Heart left ventricle (tissue), 16 donors: ENCODE measurements at regions not wholly inside any gene's neighbourhood (a gene's known extent, or its start where the extent isn't known, plus 50 kb on each side); places are given as distances from the start of the nearest gene placed in this dataset.

Experiments used
- ATAC-seq, 4 donors: fragments of 200-7000 bp; cut with Tn5 transposase; one replicate each; pipeline ENCODE4 v1.9.1; 2020 to 2022; ENCODE audit warnings: moderate library complexity in 4 of 4, mild to moderate bottlenecking in 3 of 4, moderate number of reproducible peaks in 1 of 4
- DNase-seq, 5 donors: peaks; one replicate each; pipeline ENCODE4 v3.0.0-alpha.2; 2020
- H3K27ac ChIP-seq, 12 donors: fragments of 200-600 bp; sonication (generic) in 4 of 12; one replicate each; pipeline versions ENCODE4 v1.5.0 to v1.8.0; 2016 to 2022; ENCODE audit warnings: mild to moderate bottlenecking in 2 of 12
- H3K27me3 ChIP-seq, 9 donors: fragments of 200-600 bp; sonication (generic) in 2 of 9; one replicate each; pipeline versions ENCODE4 v1.5.1 to v1.8.0; 2016 to 2022; ENCODE audit warnings: mild to moderate bottlenecking in 3 of 9
- H3K36me3 ChIP-seq, 9 donors: fragments of 200-600 bp; sonication (generic) in 2 of 9; one replicate each; pipeline versions ENCODE4 v1.5.0 to v1.8.0; 2018 to 2022; ENCODE audit warnings: mild to moderate bottlenecking in 2 of 9
- H3K4me1 ChIP-seq, 12 donors: fragments of 200-600 bp; sonication (generic) in 4 of 12; one replicate each; pipeline versions ENCODE4 v1.5.0 to v1.8.0; 2016 to 2022; ENCODE audit warnings: mild to moderate bottlenecking in 3 of 12
- H3K4me3 ChIP-seq, 12 donors: fragments of 200-600 bp; sonication (generic) in 4 of 12; one replicate each; pipeline versions ENCODE4 v1.5.0 to v1.8.0; 2017 to 2022; ENCODE audit warnings: mild to moderate bottlenecking in 9 of 12, moderate library complexity in 4 of 12
- H3K9me3 ChIP-seq, 12 donors: fragments of 200-600 bp; sonication (generic) in 4 of 12; one replicate each; pipeline versions ENCODE4 v1.5.0 to v1.8.0; 2016 to 2022; ENCODE audit warnings: mild to moderate bottlenecking in 1 of 12
- POLR2A ChIP-seq, 2 donors: fragments of 450-650 bp; IDR thresholded peaks; one replicate each; pipeline ENCODE4 v1.6.1; 2017; ENCODE audit warnings: antibody characterized with exemption in 2 of 2, mild to moderate bottlenecking in 2 of 2, moderate library complexity in 2 of 2
- WGBS, 4 donors: extraction: QIAGEN DNeasy Blood & Tissue Kit in 2 of 4; methylation state at CpG; one replicate each; pipeline versions ENCODE4 v1.1.5 to v1.1.7; 2013 to 2018; 5-methylcytosine and 5-hydroxymethylcytosine counted together
- intact Hi-C, 10 donors: fragments of 100-400 bp; cut with DNase I; formaldehyde crosslinking; loops; one replicate each; pipeline versions ENCODE4 v1.11.1 to v1.14.2; 2022
- TF ChIP-seq, protein P1 (sequence below), 12 donors: fragments of 200-600 bp; sonication (generic) in 4 of 12; IDR thresholded peaks; one replicate each; pipeline versions ENCODE4 v1.5.0 to v1.8.0; 2018 to 2022; ENCODE audit warnings: antibody characterized with exemption in 12 of 12, mild to moderate bottlenecking in 5 of 12
- donor health status: ischemic (EF 13 %, LVEDD 7.1; RV severe dilation, severe dysfunction).
- donor health status: healthy with polysubstance abuse.
- donor health status: DM: no; HTN: yes; CAD: no.
- donor health status: DM: no; HTN: no; CAD: no.
- donor health status: ischemic (EF 25% LVEDD 6.9; RV normal size, moderate dysfunction).
- donor health status: ischemic (EF 25% LVEDD 5.7; RV mildly dilated, moderate dysfunction).
- donor health status: healthy.
- donor health status: DM: yes; HTN: yes; CAD: no.
- donor health status: ischemic (EF 35%, LVEDD 5.7; RV mildly dilated, moderate dysfunction).
- donor health status: nonischemic (EF 11% LVEDD 7.7; RV severe dilation, severe dysfunction).
- donor health status: DM: yes; HTN: yes; CAD: no.
- donor health status: PGD.
- donor health status: ischemic (EF 29% LVEDD 5.4; RV normal size, mild dysfunction).
- donor health status: nonischemic (EF 23%, LVEDD 6.1; RV moderate dilation, normal function).

DNA sequence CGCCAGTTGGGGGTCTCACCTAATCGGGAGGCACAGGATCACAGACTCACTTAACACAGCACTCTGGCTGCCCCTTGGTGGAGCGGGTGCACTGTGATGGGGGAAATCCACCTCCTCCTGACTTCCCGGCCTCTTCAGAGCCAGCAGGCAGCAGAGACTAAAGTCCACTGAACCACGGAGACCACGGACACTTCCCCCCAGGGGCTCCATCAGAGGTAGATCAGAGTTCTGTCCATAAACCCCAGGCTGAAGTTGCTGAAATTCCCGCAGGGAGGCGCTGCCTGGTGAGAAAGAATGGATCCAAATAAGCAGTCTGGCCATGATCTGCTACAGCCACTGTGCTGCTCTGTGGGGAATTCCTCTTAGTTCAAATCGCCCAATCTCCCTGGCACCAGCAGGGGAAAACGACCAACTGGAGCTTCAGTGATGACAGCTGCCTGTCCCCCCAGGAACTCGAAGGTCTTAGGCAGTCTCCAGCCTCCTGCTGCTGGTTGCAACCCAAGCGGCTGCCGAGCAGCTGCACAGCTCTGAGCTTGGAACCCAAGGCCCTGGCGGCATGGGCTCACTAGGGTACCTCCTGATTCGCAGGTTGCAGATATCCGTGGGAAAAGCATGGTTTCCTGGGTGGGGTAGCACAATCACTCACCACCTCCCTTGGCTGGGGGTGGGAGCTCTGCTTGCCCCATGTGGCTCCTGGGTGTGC is 106.9 kb upstream of the DCAF12L2 start:
- 64 to 78% (median 73%) methylated on average over 10 to 16 of the region's 16 CpGs for WGBS, 4 donors
- intact Hi-C loops, result no loop called here
- Histone ChIP-seq H3K4me1 (no peaks in the 10 kb centered on the region), H3K27me3 (no peaks in the 10 kb centered on the region), H3K4me3 (no peak overlapping the region), H3K27ac (no peak overlapping the region), H3K36me3 (no peaks in the 10 kb centered on the region), H3K9me3 (no peaks in the 10 kb centered on the region)
- TF ChIP-seq POLR2A (IDR thresholded peaks at IDR 0.05), result no peak
- TF ChIP-seq, protein P1, sequence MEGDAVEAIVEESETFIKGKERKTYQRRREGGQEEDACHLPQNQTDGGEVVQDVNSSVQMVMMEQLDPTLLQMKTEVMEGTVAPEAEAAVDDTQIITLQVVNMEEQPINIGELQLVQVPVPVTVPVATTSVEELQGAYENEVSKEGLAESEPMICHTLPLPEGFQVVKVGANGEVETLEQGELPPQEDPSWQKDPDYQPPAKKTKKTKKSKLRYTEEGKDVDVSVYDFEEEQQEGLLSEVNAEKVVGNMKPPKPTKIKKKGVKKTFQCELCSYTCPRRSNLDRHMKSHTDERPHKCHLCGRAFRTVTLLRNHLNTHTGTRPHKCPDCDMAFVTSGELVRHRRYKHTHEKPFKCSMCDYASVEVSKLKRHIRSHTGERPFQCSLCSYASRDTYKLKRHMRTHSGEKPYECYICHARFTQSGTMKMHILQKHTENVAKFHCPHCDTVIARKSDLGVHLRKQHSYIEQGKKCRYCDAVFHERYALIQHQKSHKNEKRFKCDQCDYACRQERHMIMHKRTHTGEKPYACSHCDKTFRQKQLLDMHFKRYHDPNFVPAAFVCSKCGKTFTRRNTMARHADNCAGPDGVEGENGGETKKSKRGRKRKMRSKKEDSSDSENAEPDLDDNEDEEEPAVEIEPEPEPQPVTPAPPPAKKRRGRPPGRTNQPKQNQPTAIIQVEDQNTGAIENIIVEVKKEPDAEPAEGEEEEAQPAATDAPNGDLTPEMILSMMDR (IDR thresholded peaks at IDR 0.05), result no peak
- peak in 1 of 5 donors; percentile 20 for DNase-seq
- no peak for ATAC-seq

DNA sequence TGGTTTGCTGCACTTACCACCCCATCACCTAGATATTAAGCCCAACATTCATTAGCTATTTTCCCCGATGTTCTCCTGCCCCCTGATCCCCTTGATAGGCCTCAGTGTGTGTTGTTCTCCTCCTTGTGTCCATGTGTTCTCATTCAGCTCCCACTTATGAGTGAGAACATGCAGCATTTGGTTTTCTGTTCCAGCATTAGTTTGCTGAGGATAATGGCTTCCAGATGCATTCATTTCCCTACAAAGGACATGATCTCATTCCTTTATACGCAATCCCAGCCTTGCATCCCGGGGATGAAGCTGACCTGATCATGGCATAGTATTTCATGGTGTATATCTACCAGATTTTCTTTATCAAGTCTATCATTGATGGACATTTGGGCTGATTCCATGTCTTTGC is 99.0 kb upstream of the DCAF12L2 start:
- H3K9me3 ChIP-seq, result peaks cover 0 to 7% (median 0%) of the 10 kb centered on the region in 12 donors
- H3K36me3 ChIP-seq, result no peaks in the 10 kb centered on the region
- H3K27me3 ChIP-seq, result no peaks in the 10 kb centered on the region
- H3K4me3 ChIP-seq, result no peak overlapping the region
- intact Hi-C loops, result no loop called here
- H3K4me1 ChIP-seq, result no peaks in the 10 kb centered on the region
- no peak for DNase-seq
- no peak overlapping the region for H3K27ac ChIP-seq
- no peak for ATAC-seq
- TF ChIP-seq, protein P1 (IDR thresholded peaks at IDR 0.05), result no peak
- TF ChIP-seq POLR2A (IDR thresholded peaks at IDR 0.05), result no peak
- WGBS, 4 donors, result 53 to 64% (median 61%) methylated on average over 3 of the region's 3 CpGs

DNA sequence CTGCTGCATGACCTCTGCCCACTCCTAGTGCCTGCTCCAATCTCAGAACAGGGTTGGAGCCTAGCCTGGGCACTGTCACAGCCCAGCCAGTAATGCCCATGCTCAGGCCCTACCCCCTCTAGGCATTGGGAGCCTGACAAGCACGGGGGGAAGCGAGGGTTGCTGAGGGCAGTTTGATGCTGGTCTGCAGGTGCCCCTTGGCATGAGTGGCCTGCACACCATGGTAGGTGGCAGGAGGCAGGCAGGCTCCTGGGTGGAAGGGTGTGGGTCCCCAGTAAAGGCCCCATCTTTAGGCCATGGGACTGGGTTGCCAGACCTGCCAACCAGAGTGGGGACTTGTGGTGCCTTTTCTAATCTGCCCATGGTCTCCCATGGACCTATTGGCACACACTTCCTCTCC is 72.1 kb upstream of the DCAF12L2 start:
- Histone ChIP-seq H3K27ac (no peak overlapping the region), H3K27me3 (no peaks in the 10 kb centered on the region), H3K4me1 (no peaks in the 10 kb centered on the region), H3K36me3 (no peaks in the 10 kb centered on the region), H3K4me3 (no peak overlapping the region), H3K9me3 (no peaks in the 10 kb centered on the region)
- intact Hi-C loops, result no loop called here
- 57 to 96% (median 86%) methylated on average over 1 to 2 of the region's 2 CpGs; no CpG with 5 or more reads in 1 of the 4 donors for WGBS, 4 donors
- TF ChIP-seq, protein P1 (IDR thresholded peaks at IDR 0.05), result no peak
- TF ChIP-seq POLR2A (IDR thresholded peaks at IDR 0.05), result no peak
- peak in 1 of 4 donors; percentile 36 for ATAC-seq
- no peak for DNase-seq

DNA sequence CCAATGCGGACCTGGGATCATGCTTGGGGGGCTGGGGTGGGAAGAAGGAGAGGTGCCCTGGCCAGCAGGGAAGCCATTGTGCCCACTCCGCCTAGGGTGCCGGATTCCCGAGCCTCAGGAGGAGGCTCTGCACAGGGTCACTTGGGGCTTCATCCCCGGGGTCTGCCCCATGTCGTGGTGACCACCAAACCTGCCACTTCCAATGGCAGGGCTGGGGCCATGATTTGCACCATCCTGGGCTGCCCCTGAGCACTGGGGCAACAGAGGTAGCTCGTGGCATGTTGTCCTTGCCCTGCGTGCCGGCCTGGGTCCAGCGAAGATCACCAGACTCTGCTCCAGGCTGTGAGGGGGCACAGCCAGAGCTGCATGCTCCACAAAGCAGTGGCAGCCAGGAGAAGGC is 71.4 kb upstream of the DCAF12L2 start:
- intact Hi-C loops, result no loop called here
- Histone ChIP-seq H3K36me3 (no peaks in the 10 kb centered on the region), H3K27me3 (no peaks in the 10 kb centered on the region), H3K27ac (no peak overlapping the region), H3K4me1 (no peaks in the 10 kb centered on the region), H3K4me3 (no peak overlapping the region), H3K9me3 (no peaks in the 10 kb centered on the region)
- DNase-seq, result no peak
- 83 to 89% (median 87%) methylated on average over 2 to 10 of the region's 10 CpGs for WGBS, 4 donors
- peak in 1 of 4 donors; percentile 13 for ATAC-seq
- no peak for TF ChIP-seq POLR2A (IDR thresholded peaks at IDR 0.05)
- TF ChIP-seq, protein P1 (IDR thresholded peaks at IDR 0.05), result no peak
